GM18505 (cell line): ENCODE measurements at regions not wholly inside any gene's neighbourhood (a gene's known extent, or its start where the extent isn't known, plus 50 kb on each side); places are given as distances from the start of the nearest gene placed in this dataset.
"Not testable (repeated sequence)": the region's sequence is repeated elsewhere in the genome, so short reads cannot be mapped to it uniquely, and the experiment has no call there.

Source experiments
- ATAC-seq: cut with Tn5 transposase; IDR thresholded peaks from one replicate; pipeline ENCODE4 v1.9.1; 2021; ENCODE audit not compliant: unreplicated experiment
- POLR2A ChIP-seq: IDR thresholded peaks from 4 replicates; pipeline ENCODE4 v1.6.1; 2011; ENCODE audit warnings: borderline replicate concordance; ENCODE audit not compliant: insufficient read depth, insufficient read length; ENCODE audit errors: extremely low read depth

DNA sequence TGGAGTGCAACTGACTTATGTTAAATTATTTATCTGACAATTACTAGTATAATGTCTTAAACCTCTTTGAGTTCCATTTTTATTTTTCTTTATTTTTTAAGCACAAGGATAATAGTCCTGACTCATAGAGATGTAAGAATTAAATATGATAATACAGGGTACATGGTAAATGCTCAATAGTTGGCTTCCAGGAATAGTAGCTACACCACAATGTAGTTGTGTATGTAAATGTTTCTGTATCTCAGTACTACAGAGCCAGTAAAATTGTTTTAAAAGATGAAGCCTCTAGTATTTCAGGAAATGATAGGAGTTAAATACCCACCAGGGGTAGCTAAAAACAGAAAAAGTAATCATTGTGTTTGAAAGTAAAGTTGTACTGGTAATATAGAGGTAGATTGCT, 487.4 kb upstream of the IRAK1BP1 start:
- TF ChIP-seq POLR2A, result no peak
- ATAC-seq, result no peak

DNA sequence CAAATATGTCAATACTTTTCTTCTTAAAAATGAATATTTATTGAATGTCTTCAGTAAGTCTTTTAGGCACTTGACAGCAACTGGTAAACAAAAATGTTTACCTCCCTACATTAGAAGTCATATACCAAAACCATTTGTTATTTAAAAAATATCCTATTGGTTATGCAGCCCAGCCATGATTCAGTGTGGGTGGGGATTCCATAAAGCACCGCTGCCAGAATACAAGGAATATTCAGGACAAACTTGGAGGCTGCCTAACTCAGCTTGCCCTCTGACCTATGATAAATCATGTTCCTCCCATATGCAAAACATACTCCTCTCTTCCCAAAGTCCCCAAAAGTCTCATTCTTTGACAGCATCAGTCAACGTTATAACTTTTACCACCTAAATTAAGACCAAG, 486.8 kb upstream of the IRAK1BP1 start:
- no peak for ATAC-seq
- TF ChIP-seq POLR2A, result no peak

DNA sequence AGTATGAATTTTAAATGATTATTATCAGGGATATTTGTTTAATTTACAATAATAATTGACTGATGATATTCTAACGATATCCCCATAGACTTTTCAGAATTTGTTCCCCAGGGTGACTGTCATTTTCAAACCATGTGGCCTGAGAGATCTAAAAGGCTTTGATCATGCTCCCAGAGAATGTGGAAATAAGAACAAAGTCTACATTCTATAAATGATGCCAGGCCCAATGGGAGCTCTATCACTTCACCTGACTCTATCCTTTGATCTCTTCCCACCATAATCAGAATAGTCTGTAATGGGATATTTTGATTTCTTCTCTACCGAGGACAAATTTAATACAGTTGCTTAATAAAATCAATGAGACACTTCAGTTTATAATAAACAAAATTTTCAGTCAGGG, 483.4 kb upstream of the IRAK1BP1 start:
- TF ChIP-seq POLR2A, result no peak
- ATAC-seq, result no peak

DNA sequence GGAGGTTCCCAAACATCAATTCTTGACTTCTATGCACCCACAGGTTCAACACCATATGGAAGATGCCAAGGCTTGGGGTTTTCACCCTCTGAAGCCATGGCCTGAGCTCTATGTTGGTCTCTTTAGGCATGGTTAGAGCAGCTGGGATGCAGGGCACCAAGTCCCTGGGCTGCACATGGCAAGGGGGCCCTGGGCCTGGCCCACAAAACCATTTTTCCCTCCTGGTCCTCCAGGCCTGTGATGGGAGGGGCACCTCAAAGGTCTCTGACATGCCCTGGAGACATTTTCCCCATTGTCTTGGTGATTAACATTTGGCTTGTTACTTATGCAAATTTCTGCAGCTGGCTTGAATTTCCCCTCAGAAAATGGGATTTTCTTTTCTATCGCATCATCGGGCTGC, 480.5 kb upstream of the IRAK1BP1 start:
- not testable (repeated sequence) for ATAC-seq

DNA sequence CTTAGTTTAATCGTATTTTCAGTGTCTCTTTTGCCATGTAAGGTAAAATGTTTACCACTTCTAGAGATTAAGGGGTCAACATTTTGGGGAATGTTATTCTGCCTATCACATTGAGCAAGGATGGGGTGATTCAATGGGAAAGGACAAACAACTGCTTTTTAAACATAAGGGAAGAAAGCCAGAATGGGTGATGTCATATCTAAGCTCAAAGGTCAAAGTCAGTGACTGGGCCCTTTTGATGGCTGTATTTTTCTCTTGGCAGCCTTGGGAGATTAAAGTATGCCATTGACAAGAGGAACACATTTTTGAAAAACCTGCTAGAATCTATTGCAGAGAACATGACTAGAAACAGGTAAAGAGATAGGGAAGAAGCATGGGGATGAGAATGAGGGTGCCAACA, 477.3 kb upstream of the IRAK1BP1 start:
- no peak for TF ChIP-seq POLR2A

DNA sequence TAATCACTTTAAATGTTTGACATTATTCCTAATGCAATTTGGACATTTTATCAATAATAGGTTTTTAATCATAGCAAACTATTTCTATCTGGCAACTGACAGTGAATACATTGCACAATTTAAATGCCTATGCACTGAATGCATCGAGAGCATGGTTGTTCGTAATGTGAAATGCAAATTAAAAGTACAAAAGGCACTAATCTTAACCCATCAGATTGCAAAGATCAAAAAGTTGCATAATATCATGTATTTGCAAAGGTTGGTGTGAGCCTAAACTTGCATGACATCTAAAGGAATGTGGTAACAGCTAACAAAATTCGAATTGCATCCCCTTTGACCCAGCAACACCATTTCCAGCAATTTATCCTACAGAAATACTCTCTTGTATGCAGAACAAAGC, 469.9 kb upstream of the IRAK1BP1 start:
- ATAC-seq, result no peak
- TF ChIP-seq POLR2A, result no peak

More for the DNA sequence above, 477.3 kb upstream of the IRAK1BP1 start:
- no peak for ATAC-seq

DNA sequence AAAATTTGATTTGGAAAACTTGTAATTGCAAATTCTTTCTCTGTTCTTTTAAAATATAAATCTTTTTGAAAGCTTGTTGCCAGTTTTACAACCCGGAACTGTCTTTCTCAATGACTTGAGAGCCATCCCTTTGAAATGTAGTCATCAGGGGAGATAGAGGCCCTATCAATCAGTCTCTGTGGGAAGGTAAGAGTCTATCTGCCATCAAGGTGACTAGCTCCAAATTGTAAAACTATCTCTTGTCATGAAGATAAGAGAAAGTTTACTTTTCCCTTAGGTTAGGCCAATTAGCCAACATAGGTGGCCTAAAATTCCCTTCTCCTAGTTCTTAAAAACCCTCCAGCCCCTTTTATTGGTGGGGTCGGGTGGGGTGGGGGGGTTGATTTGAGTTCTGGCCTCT, 469.1 kb upstream of the IRAK1BP1 start:
- no peak for ATAC-seq
- TF ChIP-seq POLR2A, result no peak

DNA sequence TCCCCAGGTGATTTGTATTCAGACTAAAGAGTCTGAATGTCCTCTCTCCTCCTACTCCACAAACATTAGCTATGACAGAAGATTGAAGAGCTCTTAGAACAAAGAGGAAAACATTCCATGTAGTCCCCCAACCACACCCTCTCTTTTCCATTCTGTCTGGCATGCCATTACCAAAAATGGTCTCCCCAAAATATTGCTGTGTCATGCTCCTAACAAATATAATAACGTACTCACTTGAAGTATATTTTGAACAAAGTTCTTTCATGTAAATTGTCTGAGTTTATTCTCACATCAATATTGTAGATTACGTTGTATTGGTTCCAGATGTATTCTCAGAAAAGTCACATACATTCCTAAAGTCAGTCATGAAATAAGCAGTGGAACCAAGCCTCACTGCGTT, 467.3 kb upstream of the IRAK1BP1 start:
- TF ChIP-seq POLR2A, result no peak
- ATAC-seq, result no peak

DNA sequence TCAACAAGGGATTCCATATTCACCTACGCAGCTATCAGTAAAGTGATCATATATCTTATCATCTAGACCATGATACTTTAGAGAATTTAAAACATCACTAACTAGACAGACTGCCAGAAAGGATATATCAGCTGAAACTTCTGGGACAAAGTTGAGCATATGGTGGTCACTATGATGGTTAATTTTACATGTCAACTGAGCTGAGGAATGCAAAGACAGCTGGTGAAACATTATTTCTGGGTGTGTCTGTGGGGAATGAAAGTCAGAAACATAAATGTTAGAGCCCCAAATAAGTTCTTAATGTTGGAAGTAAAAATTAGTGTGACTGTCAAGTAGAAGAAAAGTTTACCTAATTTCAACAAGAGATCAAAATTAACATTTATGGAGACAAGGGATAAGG, 440.0 kb upstream of the IRAK1BP1 start:
- TF ChIP-seq POLR2A, result no peak
- no peak for ATAC-seq

DNA sequence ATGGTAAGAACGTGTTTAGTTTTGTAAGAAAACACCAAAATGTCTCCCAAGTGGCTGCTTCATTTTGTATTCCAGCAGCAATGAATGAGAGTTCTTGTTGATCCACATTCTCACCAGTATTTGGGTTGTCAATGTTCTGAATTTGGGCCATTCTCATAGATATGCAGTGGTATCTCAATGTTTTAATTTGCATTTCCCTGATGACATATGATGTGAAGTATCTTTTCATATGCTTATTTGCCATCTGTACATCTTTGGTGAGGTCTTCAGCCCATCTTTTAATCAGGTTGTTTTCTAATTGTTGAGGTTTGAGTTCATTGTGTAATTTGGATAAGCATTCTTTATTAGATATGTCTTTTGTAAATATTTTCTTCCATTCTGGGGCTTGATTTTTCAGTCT, 436.8 kb upstream of the IRAK1BP1 start:
- ATAC-seq, result no peak
- TF ChIP-seq POLR2A, result no peak

DNA sequence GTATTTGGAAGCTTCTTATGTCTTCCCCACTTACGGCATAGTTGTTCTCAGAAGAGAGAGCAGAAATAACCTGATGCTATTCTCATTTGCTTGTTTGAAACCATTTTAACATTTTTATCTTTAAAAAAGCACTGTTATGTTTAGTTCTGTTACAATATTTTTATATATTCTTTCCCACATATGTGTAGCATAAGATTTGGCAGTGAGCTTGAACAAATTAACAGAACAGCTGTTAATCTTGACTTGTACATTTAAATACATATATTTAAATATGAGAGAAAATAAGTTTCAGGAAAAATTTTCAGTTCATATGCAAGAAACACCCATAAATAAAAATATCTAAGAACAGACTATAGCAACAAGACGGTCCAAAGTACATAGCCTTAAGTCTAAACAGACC, 431.7 kb upstream of the IRAK1BP1 start:
- TF ChIP-seq POLR2A, result no peak
- no peak for ATAC-seq

DNA sequence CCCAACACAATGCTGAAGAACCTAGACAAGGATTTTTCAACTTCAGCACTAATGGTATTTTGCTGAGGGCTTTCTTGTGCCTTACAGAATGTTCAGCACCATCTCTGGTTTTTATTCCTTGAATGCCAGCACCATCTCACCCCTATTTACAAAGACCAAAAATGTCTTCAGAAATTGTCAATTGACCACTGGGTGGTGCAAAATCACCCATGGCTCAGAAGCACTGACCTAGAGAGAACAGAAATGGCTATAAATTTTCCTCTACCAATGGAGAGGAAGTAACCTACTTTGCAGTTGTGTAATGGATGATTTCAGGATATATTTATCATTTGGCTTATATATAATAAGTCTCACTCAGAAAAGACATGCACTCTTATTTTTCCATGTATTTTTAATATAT, 431.0 kb upstream of the IRAK1BP1 start:
- no peak for ATAC-seq
- no peak for TF ChIP-seq POLR2A

DNA sequence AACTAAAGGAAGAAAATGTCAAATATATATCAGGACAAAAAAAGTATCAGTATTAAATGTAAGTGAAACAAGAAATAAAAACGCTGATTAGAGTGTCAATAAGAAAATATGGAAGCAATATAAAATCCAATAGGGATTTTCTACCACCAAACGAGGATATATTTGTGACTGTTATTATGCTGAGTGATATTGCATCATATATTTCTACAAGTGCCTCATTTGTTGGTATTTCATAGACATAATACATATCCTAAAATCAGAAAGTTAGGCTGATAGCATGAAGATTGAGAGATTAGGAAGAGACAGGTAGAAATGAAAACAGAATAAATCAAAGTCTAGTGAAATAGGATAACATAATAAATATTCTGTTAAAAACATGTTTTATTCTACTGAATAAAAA, 429.2 kb upstream of the IRAK1BP1 start:
- TF ChIP-seq POLR2A, result no peak
- ATAC-seq, result no peak

DNA sequence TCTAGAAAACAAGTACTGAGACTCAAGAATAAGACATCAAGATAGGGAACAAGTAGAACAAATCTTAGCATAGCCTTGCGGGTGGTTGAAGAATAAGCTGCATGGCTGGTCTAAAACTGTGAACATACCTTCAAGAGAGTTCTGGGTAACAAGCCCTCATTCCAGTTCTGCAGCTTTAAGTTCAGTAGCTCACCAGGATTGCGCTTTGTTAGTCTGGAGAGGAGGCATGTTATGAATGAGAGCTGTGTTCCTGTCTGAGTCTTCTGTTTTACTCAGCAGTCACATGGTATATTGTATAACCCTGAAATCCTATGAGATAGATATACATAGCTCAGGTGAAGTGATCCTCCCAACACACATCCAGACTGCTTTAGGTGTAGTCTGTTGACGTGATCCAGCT, 406.6 kb upstream of the IRAK1BP1 start:
- no peak for ATAC-seq
- no peak for TF ChIP-seq POLR2A

DNA sequence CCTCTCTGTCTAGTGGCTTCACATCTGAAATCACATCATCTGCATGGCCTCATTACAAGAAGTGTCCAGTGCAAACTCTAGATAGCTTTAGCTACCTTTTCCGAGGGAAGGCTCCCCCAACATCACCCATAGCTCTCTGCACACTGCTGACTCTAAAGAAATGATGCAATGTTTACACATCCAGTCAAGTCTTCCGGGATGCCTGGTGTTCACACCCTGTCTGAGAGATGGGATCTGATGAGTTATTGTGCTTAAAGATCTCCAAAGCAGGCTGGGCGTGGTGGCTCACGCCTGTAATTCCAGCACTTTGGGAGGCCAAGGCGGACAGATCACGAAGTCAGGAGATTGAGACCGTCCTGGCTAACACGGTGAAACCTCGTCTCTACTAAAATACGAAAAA, 404.6 kb upstream of the IRAK1BP1 start:
- no peak for TF ChIP-seq POLR2A
- no peak for ATAC-seq
